ENCODE measurements at regions not wholly inside any gene's neighbourhood (a gene's known extent, or its start where the extent isn't known, plus 50 kb on each side); places are given as distances from the start of the nearest gene placed in this dataset.

DNA sequence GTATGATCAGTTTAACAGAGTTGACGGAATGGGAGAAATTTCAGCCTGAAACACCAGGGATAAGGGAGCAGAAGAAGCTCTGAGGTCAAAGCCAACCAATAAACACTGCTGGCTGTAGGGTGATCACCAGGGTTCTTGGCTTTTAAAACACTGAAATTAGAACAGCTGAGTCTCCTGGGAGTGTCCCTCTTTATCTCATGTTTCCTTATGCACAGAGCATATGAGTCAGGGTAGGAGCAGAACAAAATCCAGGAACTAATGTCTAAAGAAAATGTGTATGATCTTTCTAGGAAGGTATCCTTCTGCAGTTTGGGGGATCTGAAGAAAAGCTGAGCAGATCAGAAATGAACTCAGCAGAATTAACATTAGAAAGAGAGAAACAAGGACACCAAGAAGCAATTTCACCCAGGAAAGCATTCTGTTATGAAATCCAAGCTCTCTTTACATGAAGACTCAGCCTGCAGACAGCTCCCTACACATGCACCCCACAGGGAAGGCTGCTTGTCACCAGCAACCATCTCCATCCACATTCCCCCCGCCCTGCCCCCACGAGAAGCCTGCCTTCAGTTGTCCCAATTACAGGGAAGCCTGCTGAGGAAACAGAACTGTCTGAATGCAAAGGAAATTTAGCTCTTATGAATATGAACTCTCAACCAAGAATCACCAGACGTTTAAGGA is 469.7 kb downstream of the PDCD6IP start:
- no peaks in the 10 kb centered on the region for H3K27me3 ChIP-seq (ENCODE audit: control insufficient read depth in 2 of 2, insufficient read depth in 2 of 2, low read length in 2 of 2)

More for the DNA sequence above, 469.7 kb downstream of the PDCD6IP start:
- dilution Hi-C loops (cut with MboI; ENCODE audit: extremely low pct_ligation_motif_present, low sequenced_read_pairs), result no loop called here
- Histone ChIP-seq H3K9me3 (replicated peaks; ENCODE audit: control insufficient read depth, insufficient read depth, low read length) (no peaks in the 10 kb centered on the region), H3K4me2 (ENCODE audit: insufficient read depth, low read length) (no peak overlapping the region), H4K20me1 (replicated peaks; ENCODE audit: control insufficient read depth, extremely low read depth, insufficient read depth, low read length) (no peaks in the 10 kb centered on the region), H3K27ac (ENCODE audit: insufficient read depth, low read depth, low read length) (no peak overlapping the region), H3K4me3 (replicated peaks in 1 of 3; ENCODE audit: insufficient read depth in 1 of 3, low read depth in 1 of 3, low read length in 3 of 3) (no peak overlapping the region), H2AFZ (ENCODE audit: low read depth, low read length) (no peak overlapping the region), H3K4me1 (ENCODE audit: control insufficient read depth, extremely low read depth, insufficient read depth, low read length) (no peaks in the 10 kb centered on the region), H3K36me3 (ENCODE audit: control insufficient read depth in 2 of 2, extremely low read depth in 1 of 2, insufficient read depth in 2 of 2, low read length in 2 of 2) (no peaks in the 10 kb centered on the region), H3K9me1 (replicated peaks; ENCODE audit: control insufficient read depth, extremely low read depth, insufficient read depth, low read length) (no peaks in the 10 kb centered on the region), H3K9ac (replicated peaks; ENCODE audit: extremely low read depth, insufficient read depth, low read length) (no peak overlapping the region), H3K79me2 (ENCODE audit: control insufficient read depth, insufficient read depth, low read length) (no peaks in the 10 kb centered on the region)
- no peak for DNase-seq (ENCODE audit: low read depth, low spot score)
- FAIRE-seq, result no peak
- ChIA-PET CTCF (interaction anchor here (1.5 kb wide), 1 partner anchor 161 kb away, joined by 3 read pairs; no protein-coding TSS in a partner anchor), POLR2A (no interaction called here)
- intact Hi-C loops (cut with micrococcal nuclease), result loop anchor here (10.0 kb wide), 1 partner anchor 1677 kb away; no protein-coding TSS in a partner anchor
- no TSS peak for BruUV-seq (replicated peaks)
- TF ChIP-seq MYC (IDR thresholded peaks at IDR 0.05; ENCODE audit: low read depth, low read length) (no peak), GATA2 (IDR thresholded peaks at IDR 0.05; ENCODE audit: insufficient read depth, insufficient read length, low read depth, low read length) (no peak), EZH2 (IDR thresholded peaks at IDR 0.05; ENCODE audit: borderline replicate concordance, low read depth, low read length, severe bottlenecking) (no peak), POLR2A (IDR thresholded peaks at IDR 0.05; ENCODE audit: low read depth, low read length) (no peak), JUN (IDR thresholded peaks at IDR 0.05; ENCODE audit: borderline replicate concordance, insufficient read depth, insufficient read length, low read depth) (no peak), FOS (IDR thresholded peaks at IDR 0.05; ENCODE audit: borderline replicate concordance, insufficient read depth, low read length) (no peak), POLR2AphosphoS5 (IDR thresholded peaks at IDR 0.05; ENCODE audit: insufficient read depth, low read depth, low read length) (no peak)
- TF ChIP-seq, protein P1, sequence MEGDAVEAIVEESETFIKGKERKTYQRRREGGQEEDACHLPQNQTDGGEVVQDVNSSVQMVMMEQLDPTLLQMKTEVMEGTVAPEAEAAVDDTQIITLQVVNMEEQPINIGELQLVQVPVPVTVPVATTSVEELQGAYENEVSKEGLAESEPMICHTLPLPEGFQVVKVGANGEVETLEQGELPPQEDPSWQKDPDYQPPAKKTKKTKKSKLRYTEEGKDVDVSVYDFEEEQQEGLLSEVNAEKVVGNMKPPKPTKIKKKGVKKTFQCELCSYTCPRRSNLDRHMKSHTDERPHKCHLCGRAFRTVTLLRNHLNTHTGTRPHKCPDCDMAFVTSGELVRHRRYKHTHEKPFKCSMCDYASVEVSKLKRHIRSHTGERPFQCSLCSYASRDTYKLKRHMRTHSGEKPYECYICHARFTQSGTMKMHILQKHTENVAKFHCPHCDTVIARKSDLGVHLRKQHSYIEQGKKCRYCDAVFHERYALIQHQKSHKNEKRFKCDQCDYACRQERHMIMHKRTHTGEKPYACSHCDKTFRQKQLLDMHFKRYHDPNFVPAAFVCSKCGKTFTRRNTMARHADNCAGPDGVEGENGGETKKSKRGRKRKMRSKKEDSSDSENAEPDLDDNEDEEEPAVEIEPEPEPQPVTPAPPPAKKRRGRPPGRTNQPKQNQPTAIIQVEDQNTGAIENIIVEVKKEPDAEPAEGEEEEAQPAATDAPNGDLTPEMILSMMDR (IDR thresholded peaks at IDR 0.05; ENCODE audit: extremely low read depth in 1 of 2, insufficient read depth in 1 of 2, low read depth in 1 of 2, low read length in 2 of 2), result no peak
- TF ChIP-seq, protein P2, sequence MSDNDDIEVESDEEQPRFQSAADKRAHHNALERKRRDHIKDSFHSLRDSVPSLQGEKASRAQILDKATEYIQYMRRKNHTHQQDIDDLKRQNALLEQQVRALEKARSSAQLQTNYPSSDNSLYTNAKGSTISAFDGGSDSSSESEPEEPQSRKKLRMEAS (IDR thresholded peaks at IDR 0.05; ENCODE audit: insufficient read depth, insufficient read length), result no peak

All from endothelial cell of umbilical vein (primary cell).